Dedifferentiated amniotic fluid mesenchymal stem cell (primary cell): ENCODE measurements at regions not wholly inside any gene's neighbourhood (a gene's known extent, or its start where the extent isn't known, plus 50 kb on each side); places are given as distances from the start of the nearest gene placed in this dataset.

Source experiments
- DNase-seq: peaks from one replicate; pipeline ENCODE4 v3.0.0-alpha.2; 2016; ENCODE audit errors: extremely low spot score

- DNase-seq, result no peak
Observed at GRCh38 chr13:64327505-64328194, 2902.5 kb downstream of the PCDH9 start.

DNA sequence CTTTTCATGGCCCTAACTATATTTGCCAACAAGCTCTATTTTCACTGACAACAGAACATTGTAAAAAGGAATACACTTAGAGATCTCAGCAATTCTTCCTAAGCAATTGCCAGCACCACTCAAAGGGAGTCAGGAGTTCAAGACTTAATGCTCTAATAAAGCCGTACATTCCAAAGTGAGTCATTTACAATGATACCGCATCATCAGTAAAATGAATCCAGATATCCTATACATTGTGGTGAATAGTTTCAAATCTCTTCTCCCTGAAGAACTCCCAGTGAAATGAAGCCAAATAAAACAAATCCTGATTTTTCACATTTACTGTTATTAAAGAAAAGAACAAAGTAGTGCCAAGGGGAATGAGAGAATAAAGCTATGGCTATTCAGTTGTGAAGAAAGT is 2898.7 kb upstream of the PCDH20 start:
- DNase-seq, result peak; percentile 31

GRCh38 chr13:64311948-64312347 is 2896.3 kb upstream of the PCDH20 start:
- no peak for DNase-seq

GRCh38 chr13:64311112-64311511 is 2895.5 kb upstream of the PCDH20 start:
- DNase-seq, result no peak

- DNase-seq, result no peak
Observed at GRCh38 chr13:64305246-64305645, 2889.6 kb upstream of the PCDH20 start.

GRCh38 chr13:64300239-64300638 is 2884.6 kb upstream of the PCDH20 start:
- no peak for DNase-seq

DNA sequence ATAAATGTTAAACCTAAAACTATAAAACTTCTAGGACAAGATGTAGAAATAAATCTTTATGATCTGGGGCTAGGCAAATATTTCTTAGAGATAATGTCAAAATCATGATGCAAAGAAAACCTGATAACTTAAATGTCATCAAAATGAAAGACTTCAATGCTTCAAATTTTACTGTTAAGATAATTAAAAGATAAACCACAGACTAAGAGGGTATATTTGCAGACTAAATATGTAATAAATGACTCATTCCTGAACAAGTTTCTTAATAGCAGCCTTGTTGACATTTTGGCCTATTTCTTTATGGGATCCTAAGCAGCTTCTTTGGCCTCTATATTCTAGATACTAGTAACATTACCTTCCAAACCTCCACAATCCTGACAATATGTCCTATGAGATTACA is 2878.3 kb upstream of the PCDH20 start:
- no peak for DNase-seq

GRCh38 chr13:64289702-64290101 is 2874.1 kb upstream of the PCDH20 start:
- DNase-seq, result no peak

DNA sequence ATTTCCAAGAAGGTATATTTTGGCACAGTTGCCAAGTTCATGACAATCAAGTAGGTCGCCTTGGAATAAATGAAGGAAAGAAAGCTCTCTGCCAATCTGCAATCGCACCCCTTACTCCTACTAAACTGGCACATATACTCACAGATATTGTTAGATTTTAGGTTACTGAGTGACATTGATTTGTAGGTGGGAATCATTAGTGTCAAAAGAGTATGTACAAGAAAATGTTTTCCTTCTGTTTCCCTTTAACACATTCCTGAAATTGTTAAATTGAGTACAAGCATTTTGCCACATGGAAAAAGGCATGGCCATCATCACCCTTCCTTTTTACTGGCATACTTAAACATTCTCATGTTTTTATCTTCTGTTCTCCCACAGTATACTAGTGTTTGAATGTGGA is 2868.3 kb upstream of the PCDH20 start:
- DNase-seq, result no peak

DNA sequence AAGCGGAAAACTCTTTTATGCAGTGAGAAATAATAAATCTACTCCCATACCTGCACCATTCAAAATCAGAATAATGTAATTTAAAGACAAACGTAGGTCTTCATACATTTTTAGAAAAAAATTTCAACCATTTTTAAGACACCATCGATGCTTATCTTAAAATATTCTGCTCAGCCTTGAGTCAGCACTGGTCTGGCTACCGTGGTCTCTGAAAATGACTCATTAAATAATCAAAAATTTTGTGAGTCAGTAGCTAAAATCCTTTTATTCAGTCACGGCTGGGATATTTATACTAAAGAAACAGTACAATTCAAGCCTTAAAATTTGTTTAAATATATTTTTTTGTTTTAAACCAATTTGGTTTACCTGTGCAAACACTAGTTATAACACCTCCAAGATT is 2862.8 kb upstream of the PCDH20 start:
- DNase-seq, result peak; percentile 54

- DNase-seq, result no peak
Observed at GRCh38 chr13:64277097-64277496, 2861.4 kb upstream of the PCDH20 start.

DNA sequence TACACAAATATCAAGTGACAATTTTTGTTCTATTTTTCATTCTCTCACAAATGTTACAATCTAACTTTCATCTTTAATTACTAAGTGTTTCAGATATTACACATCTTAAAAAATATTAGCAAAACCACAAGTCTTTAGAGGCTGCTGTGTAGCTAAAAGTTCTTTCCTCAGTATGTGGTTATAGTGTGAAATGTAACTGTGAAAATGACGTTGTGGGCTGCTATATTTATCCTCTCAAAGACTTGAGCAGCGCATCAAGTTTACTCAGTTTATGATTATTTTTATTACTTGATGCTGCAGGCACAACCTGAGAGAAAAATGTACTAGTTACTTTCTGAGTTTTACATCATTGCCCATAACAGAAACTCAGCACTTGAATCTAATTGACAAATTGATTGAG is 2860.6 kb upstream of the PCDH20 start:
- no peak for DNase-seq

- no peak for DNase-seq
Observed at GRCh38 chr13:64274481-64275217, 2859.0 kb upstream of the PCDH20 start.

GRCh38 chr13:64273780-64274179 is 2858.1 kb upstream of the PCDH20 start:
- DNase-seq, result no peak

- no peak for DNase-seq
Observed at GRCh38 chr13:64272681-64273080, 2857.0 kb upstream of the PCDH20 start.

DNA sequence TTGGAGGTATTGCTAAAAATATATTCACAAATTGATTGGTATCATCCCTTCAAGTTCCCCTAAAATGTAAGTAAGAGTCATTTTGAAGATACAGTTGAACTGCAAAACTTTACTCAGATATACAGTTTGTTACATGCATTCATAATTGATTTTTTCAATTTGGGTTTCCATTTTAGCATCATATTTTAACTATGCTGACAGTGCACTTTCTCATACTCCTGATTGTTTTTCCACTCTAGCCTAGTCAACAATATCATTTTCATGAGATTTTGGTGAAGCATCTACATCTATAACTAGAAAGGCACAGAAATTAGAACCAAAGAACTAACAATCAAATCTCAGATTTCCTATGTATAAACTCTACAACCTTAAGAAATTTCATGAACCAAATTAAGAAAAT is 2850.4 kb upstream of the PCDH20 start:
- DNase-seq, result no peak

GRCh38 chr13:64263285-64263684 is 2847.6 kb upstream of the PCDH20 start:
- no peak for DNase-seq

- DNase-seq, result no peak
Observed at GRCh38 chr13:64256751-64257150, 2841.1 kb upstream of the PCDH20 start.

DNA sequence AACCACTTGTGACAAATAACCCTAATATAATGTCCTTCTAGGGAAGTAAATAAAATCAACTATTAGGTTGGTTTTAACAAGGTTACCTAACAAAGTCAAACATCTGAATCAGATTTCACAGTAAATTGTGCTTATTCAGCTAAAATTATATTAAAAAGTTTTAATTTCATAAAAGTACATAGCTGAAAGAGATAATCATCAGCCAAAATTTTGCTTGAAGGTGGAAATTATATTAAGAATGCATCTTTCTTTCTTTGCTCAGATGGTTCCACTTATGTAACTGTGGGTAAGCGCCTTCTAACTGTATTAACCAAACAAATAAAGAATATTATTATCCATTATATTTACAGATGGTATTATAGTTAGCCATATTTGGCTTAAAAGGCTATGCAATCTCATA is 2840.3 kb upstream of the PCDH20 start:
- DNase-seq, result no peak

- DNase-seq, result peak; percentile 36
Observed at GRCh38 chr13:64248371-64249065, 2832.9 kb upstream of the PCDH20 start.

- peak; percentile 40 for DNase-seq
Observed at GRCh38 chr13:64239372-64239771, 2823.7 kb upstream of the PCDH20 start.

DNA sequence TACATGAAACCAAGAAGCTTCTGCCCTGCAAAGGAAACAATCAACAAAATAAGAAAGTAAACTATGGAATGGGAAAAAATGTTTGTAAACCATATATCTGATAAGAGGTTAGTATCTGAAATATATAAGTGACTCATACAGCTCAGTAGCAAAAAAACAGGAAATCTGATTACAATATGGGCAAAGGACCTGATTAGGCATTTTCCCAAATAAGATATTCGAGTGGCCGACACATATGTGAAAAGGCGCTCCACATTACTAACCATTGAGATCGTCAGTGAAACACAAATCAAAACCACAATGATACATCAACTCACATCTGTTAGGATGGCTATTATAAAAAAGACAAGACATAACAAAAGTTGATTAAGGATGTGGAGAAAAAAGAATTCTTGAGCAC is 2818.6 kb upstream of the PCDH20 start:
- DNase-seq, result no peak

DNA sequence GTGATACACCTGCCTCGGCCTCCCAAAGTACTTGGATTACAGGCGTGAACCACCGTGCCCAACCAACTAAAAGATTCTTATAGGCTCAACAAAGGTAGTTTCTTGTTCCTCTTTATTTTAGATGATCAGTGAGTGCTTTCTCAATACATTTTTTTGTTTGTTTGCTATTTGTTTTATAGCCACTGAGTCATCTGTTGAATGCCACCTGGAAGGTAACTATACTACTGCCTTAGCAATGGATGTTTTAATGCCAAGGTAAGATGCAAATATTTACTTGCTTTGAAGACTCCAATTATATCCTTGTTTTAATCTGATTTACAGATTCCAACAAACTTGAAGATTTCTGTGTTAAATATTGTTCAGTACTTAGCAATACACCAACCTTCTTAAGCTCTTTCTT is 2807.4 kb upstream of the PCDH20 start:
- DNase-seq, result no peak
